HG02885 (cell line): ENCODE measurements at regions not wholly inside any gene's neighbourhood (a gene's known extent, or its start where the extent isn't known, plus 50 kb on each side); places are given as distances from the start of the nearest gene placed in this dataset.

Source experiments
- ATAC-seq: cut with Tn5 transposase; IDR thresholded peaks from one replicate; pipeline ENCODE4 v1.9.1; 2021; ENCODE audit warnings: mild to moderate bottlenecking; ENCODE audit not compliant: unreplicated experiment, poor library complexity

- ATAC-seq, result no peak
These were observed 329.4 kb downstream of the ELAVL2 start for GRCh38 chr9:23496489-23497136.

- no peak for ATAC-seq
These were observed 328.9 kb downstream of the ELAVL2 start for GRCh38 chr9:23497137-23497504.

- no peak for ATAC-seq
These were observed 324.0 kb downstream of the ELAVL2 start for GRCh38 chr9:23502004-23502403.

- ATAC-seq, result no peak
These were observed 303.1 kb downstream of the ELAVL2 start for GRCh38 chr9:23522952-23523351.

GRCh38 chr9:23524607-23525155 lies 301.4 kb downstream of the ELAVL2 start:
- no peak for ATAC-seq

GRCh38 chr9:23526806-23527205 lies 299.2 kb downstream of the ELAVL2 start:
- ATAC-seq, result no peak

- ATAC-seq, result no peak
These were observed 293.8 kb downstream of the ELAVL2 start for GRCh38 chr9:23532282-23532681.

GRCh38 chr9:23537192-23538066 lies 288.6 kb downstream of the ELAVL2 start:
- no peak for ATAC-seq

GRCh38 chr9:23538067-23538402 lies 288.0 kb downstream of the ELAVL2 start:
- no peak for ATAC-seq

- ATAC-seq, result no peak
These were observed 287.5 kb downstream of the ELAVL2 start for GRCh38 chr9:23538461-23539003.

- ATAC-seq, result no peak
These were observed 286.7 kb downstream of the ELAVL2 start for GRCh38 chr9:23539311-23539710.

- no peak for ATAC-seq
These were observed 284.1 kb downstream of the ELAVL2 start for GRCh38 chr9:23541976-23542375.

- ATAC-seq, result no peak
These were observed 283.6 kb downstream of the ELAVL2 start for GRCh38 chr9:23542438-23542837.

- no peak for ATAC-seq
These were observed 283.1 kb downstream of the ELAVL2 start for GRCh38 chr9:23542927-23543326.

- ATAC-seq, result no peak
These were observed 282.6 kb downstream of the ELAVL2 start for GRCh38 chr9:23543419-23543818.

- no peak for ATAC-seq
These were observed 280.3 kb downstream of the ELAVL2 start for GRCh38 chr9:23545728-23546127.

- ATAC-seq, result no peak
These were observed 274.7 kb downstream of the ELAVL2 start for GRCh38 chr9:23551311-23551721.

GRCh38 chr9:23551929-23552707 lies 273.9 kb downstream of the ELAVL2 start:
- ATAC-seq, result no peak

GRCh38 chr9:23552876-23553601 lies 273.0 kb downstream of the ELAVL2 start:
- ATAC-seq, result no peak

- no peak for ATAC-seq
These were observed 271.4 kb downstream of the ELAVL2 start for GRCh38 chr9:23554686-23555085.
